HepG2 (cell line): ENCODE measurements at regions not wholly inside any gene's neighbourhood (a gene's known extent, or its start where the extent isn't known, plus 50 kb on each side); places are given as distances from the start of the nearest gene placed in this dataset.

Source experiments
- ATAC-seq: fragments of 200-7000 bp; cut with Tn5 transposase; 3 replicates; pipeline ENCODE4 v1.9.1; 2020; ENCODE audit warnings: mild to moderate bottlenecking, moderate library complexity
- BruUV-seq: library from RNA; stranded (reverse); fragments of 400-500 nt; replicated peaks from 2 replicates; lab custom pipeline; 2021; lab: Mats Ljungman, UMichigan
- CTCF ChIA-PET: fragments of 300-600 bp; formaldehyde crosslinking; extraction: SDS; loops from one replicate; lab custom pipeline; 2021; ENCODE audit warnings: low total read pairs, inconsistent platforms, low intra/inter-chr PET ratio; lab: Yijun Ruan, JAX
- POLR2A ChIA-PET: fragments of 350-600 bp; sonication (Branson Sonifier 250); formaldehyde crosslinking; loops from one replicate; lab custom pipeline; 2020; ENCODE audit warnings: antibody characterized with exemption, inconsistent platforms; lab: Yijun Ruan, JAX
- DNase-seq: peaks from one replicate; pipeline ENCODE4 v3.0.0-alpha.2; 2015; ENCODE audit warnings: low spot score
- FAIRE-seq: peaks from 3 replicates; lab custom pipeline; 2011; peaks lifted over from hg19 to GRCh38; lab: Jason Lieb, UNC
- H2AFZ ChIP-seq: one replicate; pipeline ENCODE4 v1.6.1; 2011; ENCODE audit warnings: low read length, inconsistent platforms
- H3K27ac ChIP-seq: fragments of 300-600 bp; 3 replicates; pipeline ENCODE4 v1.8.0; 2011; ENCODE audit warnings: mixed run types, mild to moderate bottlenecking, mixed read lengths, low read length, inconsistent platforms; ENCODE audit not compliant: insufficient read depth; ENCODE audit errors: extremely low read length
- H3K27me3 ChIP-seq, 2 experiments: fragments of 200-600 bp in 1 of 2; 2 replicates in 1 of 2; 3 replicates in 1 of 2; pipeline versions ENCODE4 v1.6.0 to v1.8.0; 2011; ENCODE audit warnings: low read length in 2 of 2, mild to moderate bottlenecking in 2 of 2, moderate library complexity in 2 of 2, inconsistent platforms in 1 of 2; ENCODE audit not compliant: insufficient read depth in 2 of 2, control insufficient read depth in 1 of 2
- H3K36me3 ChIP-seq, 2 experiments: fragments of 200-600 bp in 1 of 2; replicated peaks in 1 of 2; 2 replicates in 1 of 2; 3 replicates in 1 of 2; pipeline versions ENCODE4 v1.5.1 to v1.8.0; 2011; ENCODE audit warnings: low read length in 2 of 2, inconsistent platforms in 1 of 2; ENCODE audit not compliant: insufficient read depth in 2 of 2, control insufficient read depth in 1 of 2
- H3K4me1 ChIP-seq: 2 replicates; pipeline ENCODE4 v1.5.1; 2012; ENCODE audit warnings: low read length, inconsistent platforms; ENCODE audit not compliant: insufficient read depth
- H3K4me2 ChIP-seq: 2 replicates; pipeline ENCODE4 v1.6.0; 2011; ENCODE audit warnings: low read depth, low read length, inconsistent platforms
- H3K4me3 ChIP-seq, 3 experiments: fragments of 200-600 bp in 1 of 3; sonication (generic), shearing (Covaris generic) in 1 of 3; replicated peaks in 1 of 3; 2 replicates each; pipeline ENCODE4 v1.5.1; 2011 to 2016; ENCODE audit warnings: low read length in 3 of 3, inconsistent platforms in 2 of 3, low read depth in 2 of 3, mild to moderate bottlenecking in 2 of 3, control low read depth in 1 of 3, mixed read lengths in 1 of 3; ENCODE audit not compliant: insufficient read depth in 1 of 3
- H3K79me2 ChIP-seq: one replicate; pipeline ENCODE4 v1.6.1; 2011; ENCODE audit warnings: low read length, inconsistent platforms; ENCODE audit not compliant: insufficient read depth
- H3K9ac ChIP-seq: 2 replicates; pipeline ENCODE4 v1.6.0; 2011; ENCODE audit warnings: mild to moderate bottlenecking, low read depth, low read length, inconsistent platforms; ENCODE audit not compliant: insufficient read depth
- H3K9me3 ChIP-seq: 2 replicates; pipeline ENCODE4 v1.5.1; 2012; ENCODE audit warnings: mild to moderate bottlenecking, low read length
- H4K20me1 ChIP-seq: 2 replicates; pipeline ENCODE4 v1.6.0; 2011; ENCODE audit warnings: inconsistent platforms, mild to moderate bottlenecking, low read length, moderate library complexity; ENCODE audit not compliant: insufficient read depth
- ARNTL ChIP-seq: sonication (generic); formaldehyde crosslinking; IDR thresholded peaks from 2 replicates; pipeline ENCODE4 v1.4.0; 2020; ENCODE audit warnings: mild to moderate bottlenecking, missing genetic modification reagents
- CCDC6 ChIP-seq: sonication (generic); formaldehyde crosslinking; IDR thresholded peaks from 2 replicates; pipeline ENCODE4 v1.8.1; 2022; ENCODE audit warnings: mild to moderate bottlenecking, missing genetic modification reagents, moderate library complexity
- KDM1A ChIP-seq: IDR thresholded peaks from 2 replicates; pipeline ENCODE4 v1.6.1; 2016; ENCODE audit warnings: missing compliant biosample characterization
- SOX6 ChIP-seq, 2 experiments: fragments of 450-650 bp in 1 of 2; sonication (generic) in 1 of 2; formaldehyde crosslinking in 1 of 2; IDR thresholded peaks; 2 replicates each; pipeline versions ENCODE4 v1.4.0 to v1.6.1; 2017 to 2020; ENCODE audit warnings: antibody characterized with exemption in 1 of 2, mild to moderate bottlenecking in 1 of 2, missing genetic modification reagents in 1 of 2
- ZFYVE20 ChIP-seq: sonication (generic); formaldehyde crosslinking; IDR thresholded peaks from 2 replicates; pipeline ENCODE4 v1.8.0; 2023; ENCODE audit warnings: low read depth, mild to moderate bottlenecking, moderate library complexity, missing genetic modification reagents, borderline replicate concordance
- ZNF12 ChIP-seq: sonication (generic); formaldehyde crosslinking; IDR thresholded peaks from 2 replicates; pipeline ENCODE4 v1.5.0; 2020; ENCODE audit warnings: missing genetic modification reagents
- ZNF225 ChIP-seq: sonication (generic); formaldehyde crosslinking; IDR thresholded peaks from 2 replicates; pipeline ENCODE4 v1.4.0; 2020; ENCODE audit warnings: mild to moderate bottlenecking, missing genetic modification reagents
- ZNF264 ChIP-seq: sonication (generic); formaldehyde crosslinking; IDR thresholded peaks from 2 replicates; pipeline ENCODE4 v1.4.0; 2020; ENCODE audit warnings: missing genetic modification reagents
- ZNF30 ChIP-seq: sonication (generic); formaldehyde crosslinking; IDR thresholded peaks from 2 replicates; pipeline ENCODE4 v1.5.0; 2020; ENCODE audit warnings: mild to moderate bottlenecking, missing genetic modification reagents
- WGBS: methylation state at CpG from one replicate; pipeline ENCODE4 v1.1.6; 2017; ENCODE audit warnings: low lambda C conversion rate; 5-methylcytosine and 5-hydroxymethylcytosine counted together
- in situ Hi-C: cut with HindIII; loops from 2 replicates; pipeline ENCODE4 v1.10.0; 2017; ENCODE audit warnings: low pct_unique_long_range_greater_than_20kb; ENCODE audit not compliant: extremely low pct_ligation_motif_present
- intact Hi-C: fragments of 100-400 bp; cut with micrococcal nuclease; formaldehyde crosslinking; loops from one replicate; pipeline ENCODE4 v1.10.0; 2022; ENCODE audit not compliant: unreplicated experiment
- TF ChIP-seq, protein P1 (sequence below): sonication (generic); formaldehyde crosslinking; IDR thresholded peaks from 2 replicates; pipeline ENCODE4 v1.8.0; 2022; ENCODE audit warnings: missing genetic modification reagents, mild to moderate bottlenecking, inconsistent platforms, borderline replicate concordance
- TF ChIP-seq, protein P2 (sequence below): sonication (generic); formaldehyde crosslinking; IDR thresholded peaks from 2 replicates; pipeline ENCODE4 v1.4.0; 2020; ENCODE audit warnings: missing genetic modification reagents
- TF ChIP-seq, protein P3 (sequence below): sonication (generic); formaldehyde crosslinking; IDR thresholded peaks from 2 replicates; pipeline ENCODE4 v1.4.0; 2020; ENCODE audit warnings: missing genetic modification reagents, low read depth, mild to moderate bottlenecking, borderline replicate concordance
- TF ChIP-seq, protein P4 (sequence below): IDR thresholded peaks from 2 replicates; pipeline ENCODE4 v1.6.1; 2012; ENCODE audit warnings: inconsistent platforms

DNA sequence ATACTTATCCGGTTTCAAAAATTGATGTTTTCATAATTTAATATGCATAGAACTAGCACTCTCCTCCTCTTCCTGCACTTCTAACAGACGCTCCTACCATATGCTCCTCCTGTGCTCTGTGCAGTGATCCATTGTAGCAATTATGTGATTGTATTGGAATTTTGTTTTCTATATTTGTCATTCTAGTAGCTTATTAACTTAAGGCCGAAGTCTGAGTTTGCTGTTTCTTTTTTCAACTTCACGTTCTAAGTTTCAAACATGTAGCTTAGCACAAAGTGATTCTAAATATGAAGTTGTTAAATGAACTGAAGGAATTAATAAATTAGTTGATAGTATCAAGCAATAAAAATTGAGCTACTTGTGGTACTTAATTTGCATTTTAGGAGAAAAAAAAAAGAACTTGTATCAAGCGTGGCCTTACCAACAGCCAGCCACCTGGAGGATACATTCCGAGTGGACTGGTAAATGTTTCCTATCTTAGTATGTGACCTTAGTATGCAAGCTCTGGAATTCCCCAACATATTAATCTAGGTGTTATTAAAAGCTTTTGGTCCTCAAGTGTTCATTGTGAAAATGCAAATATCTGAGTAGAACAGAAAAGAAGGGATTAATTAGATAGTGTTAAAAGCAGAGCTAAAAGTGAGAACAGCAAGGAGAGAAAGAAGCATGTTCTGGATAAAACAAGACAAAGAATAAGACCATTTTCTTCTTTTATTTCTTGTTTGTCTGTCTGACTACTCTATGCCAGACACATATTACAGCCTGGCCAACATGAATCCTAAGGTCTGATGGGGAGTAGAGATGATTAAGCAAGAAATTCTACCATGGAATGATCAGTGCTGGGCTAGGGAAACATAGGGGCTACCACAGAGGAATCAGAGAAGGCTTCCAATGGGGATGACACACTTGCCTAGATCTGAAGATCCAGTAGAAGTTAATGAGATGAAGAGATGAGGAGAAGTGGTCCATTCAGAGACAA lies 290.4 kb upstream of the MON1B start (continued):
- no peak for TF ChIP-seq CCDC6 (CRISPR knock-in tag)

DNA sequence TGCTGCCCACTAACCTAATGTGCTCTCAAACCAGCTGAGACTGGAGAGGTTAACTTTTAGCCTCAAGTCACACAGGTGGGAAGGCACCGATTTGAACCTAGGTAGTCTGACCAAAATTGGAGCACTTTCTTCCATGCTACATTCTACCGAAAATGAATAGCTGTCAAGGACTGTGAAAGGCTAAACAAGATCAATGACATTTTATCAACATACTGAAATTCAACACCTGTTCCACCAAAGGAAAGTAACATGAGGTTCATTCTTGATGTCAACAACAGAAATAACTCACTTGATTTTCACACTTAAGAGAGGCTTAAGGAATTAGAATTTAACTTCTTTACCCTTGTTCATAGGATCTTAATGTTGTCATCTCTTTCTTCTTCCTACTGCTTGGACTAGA lies 284.4 kb upstream of the MON1B start:
- no peaks in the 10 kb centered on the region for H3K79me2 ChIP-seq
- in situ Hi-C loops (no loop called here), intact Hi-C loops (no loop called here)
- no peak overlapping the region for H3K9ac ChIP-seq
- POLR2A ChIA-PET: no interaction called here
- H2AFZ ChIP-seq: no peak overlapping the region
- 3% methylated on average over 2 of the region's 2 CpGs for WGBS
- no TSS peak for BruUV-seq
- CTCF ChIA-PET: no interaction called here
- no peaks in the 10 kb centered on the region for H3K9me3 ChIP-seq
- no peaks in the 10 kb centered on the region for H3K27me3 ChIP-seq
- H4K20me1 ChIP-seq: no peaks in the 10 kb centered on the region
- no peak overlapping the region for H3K4me2 ChIP-seq
- no peak for ATAC-seq
- no peaks in the 10 kb centered on the region for H3K4me1 ChIP-seq
- no peak for FAIRE-seq
- no peaks in the 10 kb centered on the region for H3K36me3 ChIP-seq
- no peak overlapping the region for H3K27ac ChIP-seq
- no peak for DNase-seq
- H3K4me3 ChIP-seq: no peak overlapping the region
- TF ChIP-seq ZNF30 (no peak), ARNTL (CRISPR knock-in tag) (no peak), ZNF264 (CRISPR knock-in tag) (no peak), KDM1A (CRISPR knock-in tag) (no peak), SOX6 (IDR thresholded peaks at IDR 0.05) (no peak), SOX6 (CRISPR knock-in tag; IDR thresholded peaks at IDR 0.05) (no peak), ZNF225 (no peak), ZFYVE20 (CRISPR knock-in tag) (no peak), ZNF12 (CRISPR knock-in tag) (no peak)
- TF ChIP-seq, protein P1, sequence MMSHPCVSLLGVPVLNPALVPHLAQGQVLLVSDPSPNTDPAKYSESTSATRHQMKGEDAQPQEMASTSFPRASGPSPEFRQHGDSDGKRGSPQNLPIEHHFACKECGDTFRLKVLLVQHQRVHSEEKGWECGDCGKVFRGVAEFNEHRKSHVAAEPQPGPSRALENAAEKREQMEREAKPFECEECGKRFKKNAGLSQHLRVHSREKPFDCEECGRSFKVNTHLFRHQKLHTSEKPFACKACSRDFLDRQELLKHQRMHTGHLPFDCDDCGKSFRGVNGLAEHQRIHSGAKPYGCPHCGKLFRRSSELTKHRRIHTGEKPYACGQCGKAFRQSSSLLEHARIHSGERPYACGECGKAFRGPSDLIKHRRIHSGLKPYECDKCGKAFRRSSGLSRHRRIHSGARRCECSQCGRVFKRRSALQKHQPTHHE (CRISPR knock-in tag): no peak
- TF ChIP-seq, protein P2, sequence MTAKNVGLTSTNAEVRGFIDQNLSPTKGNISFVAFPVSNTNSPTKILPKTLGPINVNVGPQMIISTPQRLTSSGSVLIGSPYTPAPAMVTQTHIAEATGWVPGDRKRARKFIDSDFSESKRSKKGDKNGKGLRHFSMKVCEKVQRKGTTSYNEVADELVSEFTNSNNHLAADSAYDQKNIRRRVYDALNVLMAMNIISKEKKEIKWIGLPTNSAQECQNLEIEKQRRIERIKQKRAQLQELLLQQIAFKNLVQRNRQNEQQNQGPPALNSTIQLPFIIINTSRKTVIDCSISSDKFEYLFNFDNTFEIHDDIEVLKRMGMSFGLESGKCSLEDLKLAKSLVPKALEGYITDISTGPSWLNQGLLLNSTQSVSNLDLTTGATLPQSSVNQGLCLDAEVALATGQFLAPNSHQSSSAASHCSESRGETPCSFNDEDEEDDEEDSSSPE (CRISPR knock-in tag): no peak
- TF ChIP-seq, protein P3, sequence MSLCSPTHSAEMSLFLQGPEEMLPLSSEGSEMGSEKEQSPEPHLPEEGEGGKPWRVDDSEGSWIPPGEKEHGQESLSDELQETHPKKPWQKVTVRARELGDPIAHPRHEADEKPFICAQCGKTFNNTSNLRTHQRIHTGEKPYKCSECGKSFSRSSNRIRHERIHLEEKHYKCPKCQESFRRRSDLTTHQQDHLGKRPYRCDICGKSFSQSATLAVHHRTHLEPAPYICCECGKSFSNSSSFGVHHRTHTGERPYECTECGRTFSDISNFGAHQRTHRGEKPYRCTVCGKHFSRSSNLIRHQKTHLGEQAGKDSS (CRISPR knock-in tag): no peak
- TF ChIP-seq, protein P4, sequence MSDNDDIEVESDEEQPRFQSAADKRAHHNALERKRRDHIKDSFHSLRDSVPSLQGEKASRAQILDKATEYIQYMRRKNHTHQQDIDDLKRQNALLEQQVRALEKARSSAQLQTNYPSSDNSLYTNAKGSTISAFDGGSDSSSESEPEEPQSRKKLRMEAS: no peak
